ENCODE measurements at regions not wholly inside any gene's neighbourhood (a gene's known extent, or its start where the extent isn't known, plus 50 kb on each side); places are given as distances from the start of the nearest gene placed in this dataset.
"Not testable (repeated sequence)": the region's sequence is repeated elsewhere in the genome, so short reads cannot be mapped to it uniquely, and the experiment has no call there.

GRCh38 chr16:17743578-17743977, 272.8 kb upstream of the XYLT1 start:
- in situ Hi-C loops (cut with MboI; ENCODE audit: low sequenced_read_pairs in 4 of 4): no loop called here
- no peak overlapping the region for H3K27ac ChIP-seq
- H3K4me3 ChIP-seq: no peak overlapping the region
- TF ChIP-seq CTCF (IDR thresholded peaks at IDR 0.05 in 4 of 5, conservative IDR thresholded peaks at IDR 0.05 in 1 of 5) (no peak), POLR2A (IDR thresholded peaks at IDR 0.05) (no peak)
- intact Hi-C loops (cut with DNase I; ENCODE audit: low total_unique reads): no loop called here
- ATAC-seq (no peak), DNase-seq (no peak)
- H3K27me3 ChIP-seq: no peaks in the 10 kb centered on the region
- no peaks in the 10 kb centered on the region for H3K36me3 ChIP-seq
- no peaks in the 10 kb centered on the region for H3K4me1 ChIP-seq
- H3K9me3 ChIP-seq: no peaks in the 10 kb centered on the region

- ATAC-seq: no peak
- TF ChIP-seq POLR2A (IDR thresholded peaks at IDR 0.05) (no peak), CTCF (IDR thresholded peaks at IDR 0.05 in 4 of 5, conservative IDR thresholded peaks at IDR 0.05 in 1 of 5) (no peak)
- Histone ChIP-seq H3K4me1 (no peaks in the 10 kb centered on the region), H3K9me3 (no peaks in the 10 kb centered on the region), H3K4me3 (no peak overlapping the region), H3K36me3 (no peaks in the 10 kb centered on the region), H3K27me3 (no peaks in the 10 kb centered on the region), H3K27ac (no peak overlapping the region)
- no peak for DNase-seq
- intact Hi-C loops (cut with DNase I; ENCODE audit: low total_unique reads): no loop called here
- in situ Hi-C loops (cut with MboI; ENCODE audit: low sequenced_read_pairs in 4 of 4): no loop called here
These were observed 272.4 kb upstream of the XYLT1 start for GRCh38 chr16:17743158-17743557.

GRCh38 chr16:17735099-17735498, 264.3 kb upstream of the XYLT1 start:
- in situ Hi-C loops (cut with MboI; ENCODE audit: low sequenced_read_pairs in 4 of 4); intact Hi-C loops (cut with DNase I; ENCODE audit: low total_unique reads); H3K4me1 ChIP-seq; ATAC-seq; H3K4me3 ChIP-seq; DNase-seq; H3K9me3 ChIP-seq; H3K27me3 ChIP-seq; H3K27ac ChIP-seq; H3K36me3 ChIP-seq: not testable (repeated sequence)

GRCh38 chr16:17729820-17730219, 259.1 kb upstream of the XYLT1 start:
- in situ Hi-C loops (cut with MboI; ENCODE audit: low sequenced_read_pairs in 4 of 4): no loop called here
- intact Hi-C loops (cut with DNase I; ENCODE audit: low total_unique reads): no loop called here
- no peaks in the 10 kb centered on the region for H3K36me3 ChIP-seq
- no peaks in the 10 kb centered on the region for H3K4me1 ChIP-seq
- H3K27ac ChIP-seq: no peak overlapping the region
- H3K9me3 ChIP-seq: no peaks in the 10 kb centered on the region
- TF ChIP-seq POLR2A (IDR thresholded peaks at IDR 0.05): no peak
- no peaks in the 10 kb centered on the region for H3K27me3 ChIP-seq
- DNase-seq: no peak
- no peak for ATAC-seq
- no peak overlapping the region for H3K4me3 ChIP-seq

- intact Hi-C loops (cut with DNase I; ENCODE audit: low total_unique reads): no loop called here
- ATAC-seq (no peak), DNase-seq (no peak)
- Histone ChIP-seq H3K27ac (no peak overlapping the region), H3K27me3 (no peaks in the 10 kb centered on the region), H3K9me3 (no peaks in the 10 kb centered on the region), H3K36me3 (no peaks in the 10 kb centered on the region), H3K4me1 (no peaks in the 10 kb centered on the region), H3K4me3 (no peak overlapping the region)
- TF ChIP-seq CTCF (IDR thresholded peaks at IDR 0.05 in 4 of 5, conservative IDR thresholded peaks at IDR 0.05 in 1 of 5) (no peak), POLR2A (IDR thresholded peaks at IDR 0.05) (no peak)
- in situ Hi-C loops (cut with MboI; ENCODE audit: low sequenced_read_pairs in 4 of 4): no loop called here
These were observed 257.4 kb upstream of the XYLT1 start for GRCh38 chr16:17728196-17728595.

- ATAC-seq (no peak), DNase-seq (no peak)
- no peaks in the 10 kb centered on the region for H3K27me3 ChIP-seq
- H3K4me1 ChIP-seq: no peaks in the 10 kb centered on the region
- intact Hi-C loops (cut with DNase I; ENCODE audit: low total_unique reads): no loop called here
- in situ Hi-C loops (cut with MboI; ENCODE audit: low sequenced_read_pairs in 4 of 4): no loop called here
- TF ChIP-seq CTCF (IDR thresholded peaks at IDR 0.05 in 4 of 5, conservative IDR thresholded peaks at IDR 0.05 in 1 of 5): no peak
- H3K36me3 ChIP-seq: no peaks in the 10 kb centered on the region
- H3K4me3 ChIP-seq: no peak overlapping the region
- H3K9me3 ChIP-seq: no peaks in the 10 kb centered on the region
- no peak overlapping the region for H3K27ac ChIP-seq
These were observed 253.6 kb upstream of the XYLT1 start for GRCh38 chr16:17724242-17724898.
